Coronary artery (tissue), 2 donors: ENCODE measurements at regions not wholly inside any gene's neighbourhood (a gene's known extent, or its start where the extent isn't known, plus 50 kb on each side); places are given as distances from the start of the nearest gene placed in this dataset.

ENCODE experiments used
- DNase-seq: peaks from one replicate; pipeline ENCODE4 v3.0.0-alpha.2; 2017; ENCODE audit warnings: low spot score
- H3K27ac ChIP-seq, 2 donors: fragments of 200-600 bp; sonication (generic); one replicate each; pipeline ENCODE4 v1.5.1; 2016 to 2019
- H3K4me3 ChIP-seq: fragments of 200-600 bp; sonication (generic); 2 replicates; pipeline ENCODE4 v1.5.1; 2016; ENCODE audit warnings: mild to moderate bottlenecking, moderate library complexity
- CTCF ChIP-seq: fragments of 200-600 bp; sonication (generic); IDR thresholded peaks from one replicate; pipeline ENCODE4 v1.5.1; 2019; ENCODE audit warnings: antibody characterized with exemption

DNA sequence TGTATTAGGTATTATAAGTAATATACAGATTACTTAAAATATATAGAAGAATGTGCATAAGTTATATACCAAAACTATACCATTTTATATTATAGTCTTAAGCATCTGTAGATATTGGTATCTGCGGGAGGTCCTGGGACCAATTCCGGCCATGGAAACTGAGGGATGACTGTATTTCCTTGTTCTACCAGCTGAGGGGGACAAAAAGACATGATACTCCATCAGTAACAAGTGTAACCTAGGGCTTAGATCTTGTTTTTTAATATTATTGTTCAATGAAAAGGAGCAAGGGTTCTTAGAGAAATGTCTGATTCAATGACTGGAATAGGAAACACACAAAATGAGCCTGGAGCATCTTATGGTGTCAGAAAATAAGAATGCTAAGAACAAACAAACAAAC, 752.5 kb downstream of the CCSER2 start:
- no peak for TF ChIP-seq CTCF
- Histone ChIP-seq H3K4me3 (no peak overlapping the region), H3K27ac (no peak overlapping the region)
- no peak for DNase-seq

- no peak for TF ChIP-seq CTCF
- Histone ChIP-seq H3K4me3 (no peak overlapping the region), H3K27ac (no peak overlapping the region)
- DNase-seq, result no peak
Observed at GRCh38 chr10:85098835-85099521, 770.6 kb downstream of the CCSER2 start.

GRCh38 chr10:85100495-85100894, 772.1 kb downstream of the CCSER2 start:
- DNase-seq, result no peak
- Histone ChIP-seq H3K4me3 (no peak overlapping the region), H3K27ac (no peak overlapping the region)
- TF ChIP-seq CTCF, result no peak

DNA sequence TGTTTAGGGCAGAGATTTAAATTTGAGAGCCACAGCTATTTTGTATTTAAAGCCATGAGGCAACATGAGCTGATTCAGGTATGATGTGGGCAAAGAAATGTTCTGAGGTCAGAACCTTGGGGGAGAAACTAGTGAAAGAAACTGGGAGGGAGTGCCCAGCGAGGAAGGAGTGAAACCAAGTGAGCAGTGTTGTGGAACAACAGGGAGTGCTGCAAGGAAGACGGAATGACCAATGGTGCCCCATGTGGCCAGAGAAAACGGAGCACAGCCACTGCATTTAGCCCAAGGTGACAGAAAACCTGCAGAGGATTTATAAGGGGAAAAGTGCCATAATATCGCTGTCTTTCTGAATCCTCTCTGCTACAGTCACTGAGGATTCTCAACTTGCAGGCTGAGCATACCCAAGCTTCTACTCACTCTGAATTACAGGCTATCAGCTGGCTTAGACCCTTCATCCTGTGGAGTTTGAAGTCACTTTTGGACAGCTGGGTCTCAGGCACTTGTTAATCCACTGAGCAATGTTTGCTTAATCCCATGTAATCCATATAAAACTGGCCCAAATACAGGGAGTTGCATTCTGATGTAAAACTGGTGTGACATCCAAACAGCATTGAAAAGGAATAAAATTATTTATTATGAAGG, 777.3 kb downstream of the CCSER2 start:
- H3K27ac ChIP-seq, result no peak overlapping the region
- no peak for DNase-seq
- H3K4me3 ChIP-seq, result no peak overlapping the region
- no peak for TF ChIP-seq CTCF

DNA sequence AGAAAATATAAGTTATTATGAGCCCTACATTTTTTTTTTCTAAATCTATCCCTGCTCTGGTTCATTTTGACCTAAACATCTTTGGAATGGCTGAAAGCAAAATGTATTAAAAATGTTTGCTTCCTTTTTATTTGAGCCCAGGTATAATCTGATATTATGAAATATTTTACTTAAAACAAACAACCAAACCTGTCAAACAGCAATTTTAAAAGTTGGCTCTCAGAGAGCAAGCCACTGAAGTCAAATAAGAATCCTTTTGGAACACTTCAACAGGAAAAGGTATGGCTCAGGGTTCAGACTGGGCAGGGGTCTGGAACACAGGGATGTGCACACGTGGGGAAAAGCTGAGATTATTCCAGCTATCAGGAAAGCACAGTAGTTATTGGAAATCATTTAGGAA, 782.9 kb downstream of the CCSER2 start:
- no peak overlapping the region for H3K27ac ChIP-seq

DNA sequence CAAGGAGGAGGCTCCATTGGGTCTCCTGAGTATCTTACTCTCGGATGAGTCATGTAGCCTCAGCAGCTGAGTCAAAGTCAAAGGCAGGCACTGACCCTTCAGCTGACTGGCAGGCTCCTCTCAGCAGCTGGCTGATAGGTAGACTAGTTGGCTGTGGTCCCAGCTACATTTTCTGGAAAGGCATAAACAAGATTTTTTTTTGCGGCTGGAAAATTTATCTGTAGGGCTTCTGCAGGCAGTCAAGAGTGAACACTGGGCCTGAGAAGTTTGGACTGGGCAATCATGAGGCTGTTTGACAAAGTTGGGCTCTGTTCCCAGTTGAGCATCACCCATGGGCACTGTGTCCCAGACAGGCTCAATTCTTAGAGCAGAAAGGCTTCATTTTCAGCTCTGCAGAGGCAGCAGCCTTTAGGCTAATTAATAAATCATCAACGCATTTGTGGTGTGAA, 796.2 kb downstream of the CCSER2 start:
- DNase-seq, result no peak
- Histone ChIP-seq H3K27ac (no peak overlapping the region), H3K4me3 (no peak overlapping the region)
- no peak for TF ChIP-seq CTCF

More for the DNA sequence above, 782.9 kb downstream of the CCSER2 start:
- H3K4me3 ChIP-seq, result no peak overlapping the region
- no peak for TF ChIP-seq CTCF
- no peak for DNase-seq

GRCh38 chr10:85137253-85137652, 808.9 kb downstream of the CCSER2 start:
- Histone ChIP-seq H3K4me3 (no peak overlapping the region), H3K27ac (no peak overlapping the region)
- no peak for DNase-seq
- TF ChIP-seq CTCF, result no peak
